Activated T-cell treated with anti-CD3 and anti-CD28 coated beads, Interleukin-2, amount 50 U/mL, for 72 hours (primary cell): ENCODE measurements at regions not wholly inside any gene's neighbourhood (a gene's known extent, or its start where the extent isn't known, plus 50 kb on each side); places are given as distances from the start of the nearest gene placed in this dataset.

Experiments
- ATAC-seq, 2 donors: fragments of 150-1000 bp; cut with Tn5 transposase; replicated peaks in 1 of 2; 2 replicates each; pipeline ENCODE4 v1.10.0; 2021; ENCODE audit warnings: moderate library complexity in 2 of 2, mild to moderate bottlenecking in 1 of 2
- DNase-seq, 2 donors: peaks; one replicate each; pipeline ENCODE4 v3.0.0; 2021 to 2022; ENCODE audit warnings: mixed read lengths in 1 of 2
- H3K27ac Mint-ChIP-seq: one replicate; pipeline ENCODE4 v1.8.0; 2022; ENCODE audit warnings: mild to moderate bottlenecking, moderate library complexity, mixed read lengths
- H3K27me3 Mint-ChIP-seq: one replicate; pipeline ENCODE4 v1.8.0; 2022; ENCODE audit warnings: low read depth, mixed read lengths
- H3K36me3 Mint-ChIP-seq, 2 donors: one replicate each; pipeline ENCODE4 v1.8.0; 2022; ENCODE audit warnings: mixed read lengths in 2 of 2, mild to moderate bottlenecking in 1 of 2; ENCODE audit not compliant: insufficient read depth in 2 of 2
- H3K4me1 Mint-ChIP-seq: one replicate; pipeline ENCODE4 v1.8.0; 2022; ENCODE audit warnings: low read depth, mixed read lengths
- H3K4me3 Mint-ChIP-seq, 2 donors: one replicate each; pipeline ENCODE4 v1.8.0; 2022; ENCODE audit warnings: mild to moderate bottlenecking in 2 of 2, mixed read lengths in 2 of 2, moderate library complexity in 2 of 2
- H3K9me3 Mint-ChIP-seq, 2 donors: one replicate each; pipeline ENCODE4 v1.8.0; 2022; ENCODE audit warnings: mixed read lengths in 2 of 2

DNA sequence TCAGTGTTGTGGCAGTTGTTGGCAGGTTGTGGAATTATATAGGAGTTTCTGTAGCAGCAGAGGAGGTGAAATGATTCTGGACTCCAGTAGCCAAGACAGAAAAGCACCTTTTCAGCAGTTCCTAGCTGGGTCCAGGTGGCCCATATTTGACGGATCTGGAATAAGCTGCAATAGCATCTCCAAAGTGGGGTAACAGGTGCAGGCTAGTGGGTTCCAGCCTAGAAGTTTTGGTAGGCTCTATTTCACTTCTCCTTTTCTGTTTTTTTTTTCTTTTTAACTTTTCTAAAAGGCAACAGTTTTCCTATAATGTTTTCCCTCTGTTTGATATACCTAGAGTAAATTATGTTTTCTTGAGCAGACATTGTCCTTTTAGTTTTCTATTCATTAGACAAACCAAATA lies 392.5 kb downstream of the C4orf33 start:
- H3K27ac Mint-ChIP-seq = no peak overlapping the region
- no peaks in the 10 kb centered on the region for H3K27me3 Mint-ChIP-seq
- ATAC-seq (no peak), DNase-seq (no peak)
- H3K4me3 Mint-ChIP-seq = no peak overlapping the region
- no peaks in the 10 kb centered on the region for H3K36me3 Mint-ChIP-seq
- H3K9me3 Mint-ChIP-seq = peaks cover 0 to 4% of the 10 kb centered on the region in 2 donors
- H3K4me1 Mint-ChIP-seq = no peaks in the 10 kb centered on the region

DNA sequence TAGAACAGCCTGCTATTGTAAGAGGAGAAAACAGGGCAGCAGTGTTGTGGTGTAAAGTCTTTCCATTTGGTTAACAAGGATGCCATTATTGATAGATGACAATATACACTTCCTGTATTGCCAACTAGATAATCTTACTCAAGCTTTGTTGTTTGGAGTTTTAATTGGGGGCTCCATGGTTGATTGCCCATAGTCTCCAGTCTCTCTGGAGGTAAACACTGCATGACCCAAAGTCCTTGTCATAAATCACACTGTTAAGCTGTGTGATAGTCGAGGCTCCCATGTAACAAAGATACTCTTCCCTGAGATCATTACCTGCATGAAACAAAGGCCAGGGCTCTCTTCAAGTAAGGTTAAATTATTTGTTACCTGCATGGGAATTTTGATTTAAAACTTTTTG lies 394.6 kb downstream of the C4orf33 start:
- Mint-ChIP-seq H3K36me3 (no peaks in the 10 kb centered on the region), H3K27ac (no peak overlapping the region), H3K4me3 (no peak overlapping the region), H3K4me1 (no peaks in the 10 kb centered on the region), H3K9me3 (peaks cover 0 to 3% of the 10 kb centered on the region in 2 donors), H3K27me3 (no peaks in the 10 kb centered on the region)
- DNase-seq (no peak), ATAC-seq (no peak)

DNA sequence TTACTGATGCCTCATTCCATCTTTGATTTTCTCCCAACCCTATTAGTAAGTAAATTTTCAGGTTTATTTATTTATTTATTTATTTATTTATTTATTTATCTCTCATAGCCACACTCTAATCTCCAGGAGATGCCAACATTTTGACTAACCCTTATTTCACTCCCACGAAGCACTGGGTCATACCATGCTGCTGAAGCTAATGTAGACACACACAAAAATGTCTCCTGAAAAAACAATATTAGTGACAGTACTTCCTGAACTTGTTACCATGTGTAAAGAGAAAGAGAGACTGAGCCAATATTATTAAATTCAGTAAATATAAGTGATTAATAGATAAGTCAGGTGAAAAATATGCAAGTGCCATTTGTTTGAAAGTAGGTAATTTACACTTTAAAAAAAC lies 402.7 kb downstream of the C4orf33 start:
- Mint-ChIP-seq H3K4me3 (no peak overlapping the region), H3K9me3 (no peaks in the 10 kb centered on the region), H3K27me3 (no peaks in the 10 kb centered on the region), H3K27ac (no peak overlapping the region), H3K36me3 (no peaks in the 10 kb centered on the region), H3K4me1 (no peaks in the 10 kb centered on the region)
- DNase-seq (no peak), ATAC-seq (no peak)

DNA sequence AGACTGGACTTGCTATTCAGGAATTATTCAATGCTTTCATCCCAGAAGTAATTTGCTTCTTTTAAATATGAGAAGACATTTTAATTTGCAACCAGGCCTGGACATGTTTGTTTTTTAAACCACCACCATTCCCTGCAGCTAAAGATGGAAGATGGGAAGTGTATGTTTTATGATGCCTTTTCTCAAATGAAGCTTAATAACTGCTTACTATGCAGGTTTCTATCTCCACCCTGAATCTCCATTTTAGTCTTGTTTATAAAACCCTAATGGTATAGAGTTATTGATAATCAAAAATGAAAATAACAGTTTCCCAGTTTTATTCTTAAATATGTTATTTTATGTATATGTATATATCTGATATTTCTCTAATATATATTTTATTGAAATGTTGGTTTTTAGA lies 418.9 kb downstream of the C4orf33 start:
- Mint-ChIP-seq H3K4me3 (no peak overlapping the region), H3K27me3 (no peaks in the 10 kb centered on the region), H3K9me3 (peaks cover 2% of the 10 kb centered on the region in 2 donors), H3K36me3 (no peaks in the 10 kb centered on the region), H3K4me1 (no peaks in the 10 kb centered on the region), H3K27ac (no peak overlapping the region)
- no peak for ATAC-seq
- DNase-seq = no peak

DNA sequence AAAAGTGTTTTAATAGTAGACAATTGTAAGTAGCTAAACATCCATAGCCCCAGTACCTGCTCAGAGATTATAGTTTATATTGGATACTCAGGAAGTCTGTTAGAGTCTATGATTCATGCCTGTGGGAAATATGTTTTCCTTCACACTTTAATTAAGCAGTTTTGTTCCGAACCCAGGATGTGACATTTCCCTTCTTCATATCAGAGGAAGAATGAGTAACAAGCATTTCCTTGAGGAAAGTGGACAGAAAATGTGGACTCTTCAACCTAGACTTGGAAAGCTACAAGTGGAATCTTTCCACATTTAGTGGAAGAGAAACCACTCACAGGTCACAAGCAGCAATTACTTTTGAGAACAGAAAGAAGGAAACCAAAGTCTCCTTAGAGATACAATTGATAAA lies 419.4 kb downstream of the C4orf33 start:
- ATAC-seq (no peak), DNase-seq (no peak)
- Mint-ChIP-seq H3K9me3 (peaks cover 2 to 3% of the 10 kb centered on the region in 2 donors), H3K27me3 (no peaks in the 10 kb centered on the region), H3K4me3 (no peak overlapping the region), H3K27ac (no peak overlapping the region), H3K4me1 (no peaks in the 10 kb centered on the region), H3K36me3 (no peaks in the 10 kb centered on the region)

DNA sequence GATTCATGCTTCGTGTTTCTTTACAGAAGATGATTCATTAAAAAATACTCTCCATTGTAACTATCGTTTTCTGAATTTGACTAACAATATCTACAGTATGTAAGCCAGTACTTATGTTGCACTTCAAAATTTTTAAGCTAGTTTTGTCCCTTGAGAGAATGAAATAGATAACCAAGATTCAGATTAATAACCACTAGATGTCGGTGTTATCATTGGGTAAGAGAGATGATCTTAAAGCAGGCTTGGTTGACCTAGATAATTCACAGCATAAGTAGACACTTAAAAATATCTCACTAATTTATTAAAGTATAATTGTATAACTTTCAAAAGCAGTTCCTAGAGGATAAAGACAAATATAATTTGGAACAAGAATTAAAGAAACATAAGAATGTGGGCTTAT lies 430.9 kb downstream of the C4orf33 start:
- ATAC-seq (no peak), DNase-seq (no peak)
- Mint-ChIP-seq H3K9me3 (peaks cover 0 to 2% of the 10 kb centered on the region in 2 donors), H3K36me3 (no peaks in the 10 kb centered on the region), H3K27me3 (no peaks in the 10 kb centered on the region), H3K4me1 (no peaks in the 10 kb centered on the region), H3K27ac (no peak overlapping the region), H3K4me3 (no peak overlapping the region)

DNA sequence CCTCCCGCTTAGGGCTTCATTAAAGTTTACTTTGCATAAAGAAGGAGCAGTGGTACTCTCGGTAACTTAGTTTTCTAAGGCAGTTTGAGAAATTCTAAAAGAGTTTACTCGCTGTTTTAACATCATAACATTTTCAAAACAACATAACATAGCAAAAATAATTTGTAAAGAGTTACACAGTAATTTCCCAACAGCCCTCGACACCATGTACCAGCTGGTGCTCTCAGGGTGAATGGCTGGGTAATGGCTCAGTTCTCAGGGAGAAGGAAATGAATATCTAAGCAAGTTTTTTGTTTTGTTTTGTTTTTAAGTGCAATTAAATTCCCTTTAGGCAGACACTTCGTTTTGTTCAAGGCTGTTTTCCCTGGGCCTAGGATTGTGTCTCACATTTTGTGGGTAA lies 435.3 kb downstream of the C4orf33 start:
- H3K9me3 Mint-ChIP-seq = peaks cover 0 to 2% of the 10 kb centered on the region in 2 donors
- H3K27me3 Mint-ChIP-seq = no peaks in the 10 kb centered on the region
- H3K4me3 Mint-ChIP-seq = no peak overlapping the region
- no peaks in the 10 kb centered on the region for H3K36me3 Mint-ChIP-seq
- H3K4me1 Mint-ChIP-seq = no peaks in the 10 kb centered on the region
- DNase-seq (no peak), ATAC-seq (no peak)
- H3K27ac Mint-ChIP-seq = no peak overlapping the region

DNA sequence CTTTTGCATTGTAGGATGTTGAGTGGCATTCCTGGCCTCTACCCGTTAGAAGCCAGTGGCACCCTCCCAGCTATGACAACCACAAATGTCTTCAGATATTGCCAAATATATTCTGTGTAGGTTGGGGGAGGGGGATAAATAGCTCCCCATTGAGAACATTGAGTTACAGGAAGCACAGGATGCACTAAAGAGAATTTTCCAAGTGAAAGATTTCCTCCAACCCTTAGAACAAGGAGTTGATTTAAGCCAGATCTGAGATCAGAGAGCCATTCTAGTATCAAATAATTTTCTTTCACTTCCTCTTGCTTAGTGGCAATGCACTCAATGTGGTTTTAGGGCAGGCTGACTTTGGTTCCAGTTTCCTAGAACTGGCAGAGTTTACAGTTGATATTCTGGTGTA lies 436.6 kb downstream of the C4orf33 start:
- H3K4me1 Mint-ChIP-seq = no peaks in the 10 kb centered on the region
- ATAC-seq (no peak), DNase-seq (no peak)
- no peaks in the 10 kb centered on the region for H3K27me3 Mint-ChIP-seq
- H3K4me3 Mint-ChIP-seq = no peak overlapping the region
- H3K36me3 Mint-ChIP-seq = no peaks in the 10 kb centered on the region
- peaks cover 0 to 4% of the 10 kb centered on the region in 2 donors for H3K9me3 Mint-ChIP-seq
- H3K27ac Mint-ChIP-seq = no peak overlapping the region

DNA sequence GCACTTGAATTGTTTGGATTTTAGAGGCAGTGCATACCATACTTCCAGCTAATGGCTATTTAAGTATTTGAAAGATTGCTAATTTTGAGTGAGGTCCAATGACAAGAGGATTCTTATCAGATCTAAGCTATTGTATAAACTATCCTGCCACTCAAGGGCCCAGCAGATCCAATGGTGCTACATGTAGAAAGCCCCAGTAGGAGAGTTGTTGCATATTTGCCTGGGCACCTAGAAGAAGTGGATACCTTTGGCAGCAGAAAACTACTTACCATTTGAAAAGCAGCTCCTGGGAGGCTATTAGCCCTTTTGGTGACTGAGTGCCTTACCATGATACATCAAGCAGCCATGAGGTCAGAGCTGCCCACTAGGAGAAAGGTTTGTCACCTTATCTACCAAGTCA lies 447.3 kb downstream of the C4orf33 start:
- H3K4me3 Mint-ChIP-seq = no peak overlapping the region
- no peak for DNase-seq
- H3K9me3 Mint-ChIP-seq = peaks cover 0 to 2% of the 10 kb centered on the region in 2 donors
- H3K36me3 Mint-ChIP-seq = no peaks in the 10 kb centered on the region
- ATAC-seq = no peak
- H3K27ac Mint-ChIP-seq = no peak overlapping the region
- no peaks in the 10 kb centered on the region for H3K27me3 Mint-ChIP-seq
- no peaks in the 10 kb centered on the region for H3K4me1 Mint-ChIP-seq

DNA sequence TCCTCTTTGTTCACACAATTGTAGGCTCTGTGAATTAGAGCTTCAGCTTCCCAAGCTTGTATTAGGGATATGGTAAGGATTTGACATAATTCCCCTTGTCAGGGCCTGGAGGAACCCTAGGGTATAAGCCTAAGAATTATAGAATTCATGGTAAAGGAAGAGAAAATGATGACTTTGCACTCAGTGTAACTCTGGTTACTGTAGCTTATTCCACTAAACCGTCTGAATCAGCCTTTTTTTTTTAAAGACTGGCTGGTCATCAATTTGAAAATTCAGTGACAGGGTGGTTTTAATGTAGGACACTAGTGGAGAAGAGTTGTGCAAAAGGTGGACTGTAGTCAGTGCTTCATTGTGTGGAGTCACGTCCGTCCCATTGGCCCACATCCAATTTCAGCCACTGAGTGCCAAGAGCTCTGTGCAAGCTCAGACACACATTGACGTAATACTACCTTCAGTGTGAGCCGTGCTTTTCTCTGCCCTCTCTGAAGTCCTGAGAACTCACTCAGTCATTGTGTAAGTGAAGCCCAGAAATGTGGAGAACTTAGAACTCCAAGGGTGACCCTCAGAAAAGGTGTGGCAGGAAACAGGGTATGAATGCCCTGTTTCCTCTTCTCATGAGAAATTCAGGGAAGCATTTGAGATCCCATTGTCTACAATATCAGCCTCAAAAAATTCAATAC lies 449.8 kb downstream of the C4orf33 start:
- Mint-ChIP-seq H3K27ac (no peak overlapping the region), H3K36me3 (no peaks in the 10 kb centered on the region), H3K4me1 (no peaks in the 10 kb centered on the region), H3K27me3 (no peaks in the 10 kb centered on the region), H3K9me3 (no peaks in the 10 kb centered on the region), H3K4me3 (no peak overlapping the region)
- ATAC-seq (no peak), DNase-seq (no peak)

DNA sequence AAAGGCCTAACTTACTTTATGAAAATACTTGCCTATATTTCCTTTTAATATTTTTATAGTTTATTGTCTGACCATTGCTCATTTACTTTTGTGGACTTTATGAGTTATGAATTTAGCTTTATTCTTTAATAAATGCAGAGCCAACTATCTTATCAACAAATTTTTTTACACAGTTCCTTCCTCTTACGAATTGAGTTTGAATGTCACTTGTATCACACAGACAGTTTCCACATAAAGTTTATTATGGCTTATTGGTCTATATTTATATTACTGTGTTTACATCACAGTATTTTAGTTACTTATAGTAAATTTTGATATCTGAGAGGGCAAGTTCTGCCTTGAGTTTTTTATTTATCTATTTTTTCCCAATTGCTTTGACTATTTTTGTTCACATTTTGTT lies 450.6 kb downstream of the C4orf33 start:
- H3K27me3 Mint-ChIP-seq = no peaks in the 10 kb centered on the region
- no peaks in the 10 kb centered on the region for H3K4me1 Mint-ChIP-seq
- ATAC-seq = no peak
- H3K36me3 Mint-ChIP-seq = no peaks in the 10 kb centered on the region
- no peak for DNase-seq
- no peak overlapping the region for H3K27ac Mint-ChIP-seq
- H3K4me3 Mint-ChIP-seq = no peak overlapping the region
- no peaks in the 10 kb centered on the region for H3K9me3 Mint-ChIP-seq

DNA sequence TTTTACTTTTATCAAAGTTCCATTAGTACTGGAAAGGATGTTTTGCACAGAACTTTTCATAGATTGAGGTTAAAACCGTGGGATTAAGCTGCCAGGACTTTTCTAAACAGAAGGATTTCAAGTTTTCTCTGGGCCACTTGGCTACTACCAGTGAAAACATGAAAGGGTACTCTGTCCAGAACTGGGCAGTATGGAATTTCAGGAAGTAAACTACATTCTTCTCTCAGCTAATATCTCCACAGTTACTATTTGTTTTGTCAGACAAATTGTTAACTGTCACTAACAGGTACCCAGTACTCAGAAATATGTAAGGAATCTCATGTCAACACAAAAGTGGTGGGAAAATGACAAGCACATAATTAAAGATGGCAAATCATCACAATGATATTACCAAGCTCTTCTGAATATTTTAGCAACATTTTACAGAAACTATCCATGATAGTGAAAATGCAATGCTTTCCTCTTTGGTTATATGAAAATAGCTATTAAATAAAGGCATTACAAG lies 454.4 kb downstream of the C4orf33 start:
- Mint-ChIP-seq H3K4me1 (no peaks in the 10 kb centered on the region), H3K27me3 (no peaks in the 10 kb centered on the region), H3K9me3 (no peaks in the 10 kb centered on the region), H3K36me3 (no peaks in the 10 kb centered on the region), H3K27ac (no peak overlapping the region), H3K4me3 (no peak overlapping the region)
- ATAC-seq (no peak), DNase-seq (no peak)

DNA sequence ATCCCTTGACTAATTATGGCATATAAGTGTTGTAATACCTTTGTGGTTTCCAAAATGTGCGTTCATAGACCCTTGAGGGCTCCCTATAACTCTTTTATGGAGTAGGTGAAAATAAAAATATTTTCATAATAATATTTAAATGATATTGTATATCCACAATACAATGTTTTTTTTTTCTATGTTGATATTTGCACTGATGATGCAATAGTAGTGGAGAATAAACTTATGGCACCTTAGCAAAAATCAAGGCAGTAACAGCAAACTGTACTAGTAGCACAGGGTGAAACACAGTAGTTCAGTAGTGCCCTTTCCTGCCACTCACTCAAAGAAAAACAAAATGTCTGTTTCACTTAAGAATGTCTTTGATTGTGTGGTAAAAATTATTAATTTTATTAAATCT lies 465.3 kb downstream of the C4orf33 start:
- Mint-ChIP-seq H3K9me3 (peaks cover 2 to 3% of the 10 kb centered on the region in 2 donors), H3K4me1 (no peaks in the 10 kb centered on the region), H3K36me3 (no peaks in the 10 kb centered on the region), H3K27me3 (no peaks in the 10 kb centered on the region), H3K27ac (no peak overlapping the region), H3K4me3 (no peak overlapping the region)
- ATAC-seq (no peak), DNase-seq (no peak)
